IMR-90 (cell line): ENCODE measurements at regions not wholly inside any gene's neighbourhood (a gene's known extent, or its start where the extent isn't known, plus 50 kb on each side); places are given as distances from the start of the nearest gene placed in this dataset.

Source experiments
- ATAC-seq: fragments of 200-7000 bp; cut with Tn5 transposase; 2 replicates; pipeline ENCODE4 v1.9.1; 2020; ENCODE audit warnings: low read depth, mild to moderate bottlenecking, moderate library complexity
- BruUV-seq: library from RNA; stranded (reverse); fragments of 400-500 nt; replicated peaks from 2 replicates; lab custom pipeline; 2021; lab: Mats Ljungman, UMichigan
- CTCF ChIA-PET: fragments of 300-600 bp; formaldehyde crosslinking; extraction: SDS; loops from one replicate; lab custom pipeline; 2021; ENCODE audit warnings: antibody characterized with exemption; lab: Yijun Ruan, JAX
- POLR2A ChIA-PET: fragments of 300-600 bp; sonication (Branson Sonifier 250); formaldehyde crosslinking; loops from one replicate; lab custom pipeline; 2022; ENCODE audit warnings: antibody characterized with exemption; ENCODE audit not compliant: unreplicated experiment; lab: Charles Lee
- DNase-seq: peaks from one replicate; pipeline ENCODE4 v3.0.0; 2013
- H2AFZ ChIP-seq: replicated peaks from 2 replicates; pipeline ENCODE3; 2013; ENCODE audit warnings: low read length, mild to moderate bottlenecking; ENCODE audit not compliant: poor library complexity
- H2AK5ac ChIP-seq: 2 replicates; pipeline ENCODE4 v1.6.1; 2013; ENCODE audit warnings: low read depth, low read length, inconsistent platforms
- H2AK9ac ChIP-seq: replicated peaks from 2 replicates; pipeline ENCODE3; 2013; ENCODE audit warnings: mild to moderate bottlenecking, low read depth, low read length, moderate library complexity; ENCODE audit not compliant: poor library complexity
- H2BK120ac ChIP-seq: 2 replicates; pipeline ENCODE4 v1.6.1; 2013; ENCODE audit warnings: low read depth, low read length, inconsistent platforms
- H2BK15ac ChIP-seq: 3 replicates; pipeline ENCODE4 v1.6.1; 2013; ENCODE audit warnings: low read depth, low read length, inconsistent platforms
- H2BK20ac ChIP-seq: 2 replicates; pipeline ENCODE4 v1.6.1; 2013; ENCODE audit warnings: low read depth, mild to moderate bottlenecking, inconsistent platforms, low read length, moderate library complexity
- H2BK5ac ChIP-seq: 2 replicates; pipeline ENCODE4 v1.6.1; 2013; ENCODE audit warnings: mild to moderate bottlenecking, low read depth, low read length, inconsistent platforms; ENCODE audit not compliant: poor library complexity, severe bottlenecking
- H3K14ac ChIP-seq: replicated peaks from 2 replicates; pipeline ENCODE4 v1.6.1; 2013; ENCODE audit warnings: low read depth, low read length, inconsistent platforms
- H3K18ac ChIP-seq: 2 replicates; pipeline ENCODE4 v1.6.1; 2013; ENCODE audit warnings: low read depth, low read length, control low read depth
- H3K23ac ChIP-seq: 2 replicates; pipeline ENCODE4 v1.6.1; 2013; ENCODE audit warnings: low read depth, low read length, inconsistent platforms
- H3K27ac ChIP-seq: 2 replicates; pipeline ENCODE4 v1.5.1; 2013; ENCODE audit warnings: mild to moderate bottlenecking, control low read depth, low read length; ENCODE audit not compliant: insufficient read depth
- H3K27me3 ChIP-seq: 2 replicates; pipeline ENCODE4 v1.6.1; 2013; ENCODE audit warnings: low read length; ENCODE audit not compliant: control insufficient read depth, insufficient read depth
- H3K36me3 ChIP-seq: 2 replicates; pipeline ENCODE4 v1.6.1; 2013; ENCODE audit warnings: low read length, mixed read lengths; ENCODE audit not compliant: control insufficient read depth, insufficient read depth
- H3K4ac ChIP-seq: 2 replicates; pipeline ENCODE4 v1.6.1; 2013; ENCODE audit warnings: low read depth, low read length, inconsistent platforms
- H3K4me1 ChIP-seq: 2 replicates; pipeline ENCODE4 v1.6.1; 2013; ENCODE audit warnings: low read length, mixed read lengths; ENCODE audit not compliant: control insufficient read depth, insufficient read depth
- H3K4me2 ChIP-seq: 2 replicates; pipeline ENCODE4 v1.6.1; 2013; ENCODE audit warnings: low read depth, mild to moderate bottlenecking, control low read depth, low read length, moderate library complexity
- H3K4me3 ChIP-seq: 2 replicates; pipeline ENCODE4 v1.5.1; 2013; ENCODE audit warnings: low read depth, mild to moderate bottlenecking, control low read depth, low read length, moderate library complexity; ENCODE audit not compliant: insufficient read depth
- H3K56ac ChIP-seq: 2 replicates; pipeline ENCODE4 v1.6.1; 2013; ENCODE audit warnings: low read length, inconsistent platforms; ENCODE audit not compliant: insufficient read depth; ENCODE audit errors: extremely low read depth
- H3K79me1 ChIP-seq, 2 experiments: 2 replicates each; pipeline ENCODE4 v1.6.1; 2013; ENCODE audit warnings: low read length in 2 of 2, inconsistent platforms in 1 of 2, low read depth in 1 of 2
- H3K9ac ChIP-seq: 2 replicates; pipeline ENCODE4 v1.6.1; 2013; ENCODE audit warnings: low read depth, low read length, control low read depth
- H3K9me1 ChIP-seq: 2 replicates; pipeline ENCODE4 v1.6.1; 2013; ENCODE audit warnings: low read length, inconsistent platforms; ENCODE audit not compliant: insufficient read depth
- H3K9me3 ChIP-seq: 2 replicates; pipeline ENCODE4 v1.6.1; 2013; ENCODE audit warnings: low read length; ENCODE audit not compliant: control insufficient read depth, insufficient read depth
- H4K20me1 ChIP-seq: 2 replicates; pipeline ENCODE4 v1.6.1; 2013; ENCODE audit warnings: low read length, inconsistent platforms; ENCODE audit not compliant: insufficient read depth
- H4K5ac ChIP-seq: 2 replicates; pipeline ENCODE4 v1.6.1; 2013; ENCODE audit warnings: mild to moderate bottlenecking, low read depth, low read length, control low read depth
- H4K8ac ChIP-seq, 2 experiments: 2 replicates each; pipeline ENCODE4 v1.6.1; 2013; ENCODE audit warnings: low read depth in 2 of 2, low read length in 2 of 2, control low read depth in 1 of 2, inconsistent platforms in 1 of 2
- H4K91ac ChIP-seq: 2 replicates; pipeline ENCODE4 v1.6.1; 2013; ENCODE audit warnings: low read depth, low read length, inconsistent platforms; ENCODE audit not compliant: insufficient read depth
- BHLHE40 ChIP-seq: fragments of 150-350 bp; IDR thresholded peaks from 2 replicates; pipeline ENCODE4 v1.6.1; 2016; ENCODE audit warnings: mild to moderate bottlenecking, low read depth, low read length
- CEBPB ChIP-seq: IDR thresholded peaks from 2 replicates; pipeline ENCODE4 v1.6.1; 2012; ENCODE audit warnings: low read depth, low read length, improper control_type of control experiment
- CHD1 ChIP-seq: IDR thresholded peaks from 2 replicates; pipeline ENCODE4 v1.6.1; 2012; ENCODE audit warnings: low read depth, low read length, improper control_type of control experiment
- FOS ChIP-seq: fragments of 150-350 bp; IDR thresholded peaks from 2 replicates; pipeline ENCODE4 v1.6.1; 2016; ENCODE audit warnings: low read depth, low read length
- MAFK ChIP-seq: IDR thresholded peaks from 2 replicates; pipeline ENCODE4 v1.6.1; 2012; ENCODE audit warnings: low read depth, low read length, improper control_type of control experiment
- MAZ ChIP-seq: IDR thresholded peaks from 2 replicates; pipeline ENCODE4 v1.6.1; 2012; ENCODE audit warnings: low read depth, mild to moderate bottlenecking, low read length, improper control_type of control experiment, moderate library complexity, borderline replicate concordance
- MXI1 ChIP-seq: IDR thresholded peaks from 2 replicates; pipeline ENCODE4 v1.6.1; 2012; ENCODE audit warnings: low read depth, mild to moderate bottlenecking, low read length, moderate library complexity, borderline replicate concordance
- NFE2L2 ChIP-seq: fragments of 150-350 bp; IDR thresholded peaks from 2 replicates; pipeline ENCODE4 v1.6.1; 2016; ENCODE audit warnings: low read depth, mild to moderate bottlenecking, low read length
- POLR2A ChIP-seq: IDR thresholded peaks from 2 replicates; pipeline ENCODE4 v1.6.1; 2012; ENCODE audit warnings: mild to moderate bottlenecking, low read depth, low read length
- RAD21 ChIP-seq: IDR thresholded peaks from 2 replicates; pipeline ENCODE4 v1.6.1; 2012; ENCODE audit warnings: low read length, improper control_type of control experiment
- RCOR1 ChIP-seq: IDR thresholded peaks from 2 replicates; pipeline ENCODE4 v1.6.1; 2012; ENCODE audit warnings: mild to moderate bottlenecking, low read length, improper control_type of control experiment; ENCODE audit not compliant: insufficient replicate concordance
- RFX5 ChIP-seq: IDR thresholded peaks from 2 replicates; pipeline ENCODE4 v1.8.0; 2012; ENCODE audit warnings: low read depth, mild to moderate bottlenecking, low read length, moderate library complexity
- SMC3 ChIP-seq: fragments of 150-350 bp; IDR thresholded peaks from 2 replicates; pipeline ENCODE4 v1.6.1; 2016; ENCODE audit warnings: low read depth, mild to moderate bottlenecking, antibody characterized with exemption, low read length, moderate library complexity
- WGBS, 2 experiments: methylation state at CpG; one replicate each; pipeline versions ENCODE4 v1.1.5 to v1.1.7; 2013; ENCODE audit warnings: missing lambda C conversion rate in 2 of 2; ENCODE audit not compliant: insufficient read length in 1 of 2; ENCODE audit errors: extremely low coverage in 2 of 2; 5-methylcytosine and 5-hydroxymethylcytosine counted together
- dilution Hi-C: fragments of 300-500 bp; cut with HindIII; formaldehyde crosslinking; loops from one replicate; pipeline ENCODE4 v1.14.3; 2018; ENCODE audit warnings: low sequenced_read_pairs; ENCODE audit not compliant: unreplicated experiment
- in situ Hi-C: fragments of 300-500 bp; cut with MboI; formaldehyde crosslinking; loops from 3 replicates; pipeline ENCODE4 v1.14.3; 2019; ENCODE audit warnings: low sequenced_read_pairs, inconsistent platforms, mixed read lengths
- intact Hi-C: fragments of 100-400 bp; cut with micrococcal nuclease; formaldehyde crosslinking; loops from 2 replicates; pipeline ENCODE4 v1.10.0; 2022
- TF ChIP-seq, protein P1 (sequence below): fragments of 150-350 bp; IDR thresholded peaks from 2 replicates; pipeline ENCODE4 v1.6.1; 2016; ENCODE audit warnings: low read depth, mild to moderate bottlenecking, low read length, moderate library complexity, borderline replicate concordance
- TF ChIP-seq, protein P2 (sequence below): conservative IDR thresholded peaks from 2 replicates; pipeline ENCODE4 v1.5.1; 2012; ENCODE audit warnings: mild to moderate bottlenecking, low read depth, low read length, improper control_type of control experiment
- TF ChIP-seq, protein P3 (sequence below): fragments of 150-350 bp; IDR thresholded peaks from 2 replicates; pipeline ENCODE4 v1.6.1; 2017; ENCODE audit warnings: mild to moderate bottlenecking, antibody characterized with exemption, low read length, low read depth

GRCh38 chr5:158014372-158014771 is 155.4 kb upstream of the CLINT1 start:
- Histone ChIP-seq H3K9ac (no peak overlapping the region), H3K4me3 (no peak overlapping the region), H3K79me1 (no peaks in the 10 kb centered on the region), H3K27ac (no peak overlapping the region), H2AFZ (no peak overlapping the region), H3K4me1 (no peaks in the 10 kb centered on the region), H2AK5ac (no peak overlapping the region), H3K4ac (no peak overlapping the region), H4K20me1 (no peaks in the 10 kb centered on the region), H2BK5ac (no peak overlapping the region), H3K23ac (no peak overlapping the region), H3K36me3 (no peaks in the 10 kb centered on the region), H2BK120ac (no peak overlapping the region), H4K5ac (no peak overlapping the region), H3K27me3 (no peaks in the 10 kb centered on the region), H3K9me1 (no peaks in the 10 kb centered on the region), H3K56ac (no peak overlapping the region), H3K9me3 (no peaks in the 10 kb centered on the region), H4K91ac (no peak overlapping the region), H2BK20ac (no peak overlapping the region), H3K4me2 (no peak overlapping the region), H3K18ac (no peak overlapping the region), H2BK15ac (no peak overlapping the region), H2AK9ac (no peak overlapping the region), H4K8ac (no peak overlapping the region), H3K14ac (no peak overlapping the region)
- no peak for TF ChIP-seq CHD1
- no peak for TF ChIP-seq NFE2L2
- TF ChIP-seq, protein P1, sequence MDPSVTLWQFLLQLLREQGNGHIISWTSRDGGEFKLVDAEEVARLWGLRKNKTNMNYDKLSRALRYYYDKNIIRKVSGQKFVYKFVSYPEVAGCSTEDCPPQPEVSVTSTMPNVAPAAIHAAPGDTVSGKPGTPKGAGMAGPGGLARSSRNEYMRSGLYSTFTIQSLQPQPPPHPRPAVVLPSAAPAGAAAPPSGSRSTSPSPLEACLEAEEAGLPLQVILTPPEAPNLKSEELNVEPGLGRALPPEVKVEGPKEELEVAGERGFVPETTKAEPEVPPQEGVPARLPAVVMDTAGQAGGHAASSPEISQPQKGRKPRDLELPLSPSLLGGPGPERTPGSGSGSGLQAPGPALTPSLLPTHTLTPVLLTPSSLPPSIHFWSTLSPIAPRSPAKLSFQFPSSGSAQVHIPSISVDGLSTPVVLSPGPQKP = no peak
- no peak for TF ChIP-seq SMC3
- TF ChIP-seq MXI1 = no peak
- TF ChIP-seq CEBPB = no peak
- TF ChIP-seq, protein P2, sequence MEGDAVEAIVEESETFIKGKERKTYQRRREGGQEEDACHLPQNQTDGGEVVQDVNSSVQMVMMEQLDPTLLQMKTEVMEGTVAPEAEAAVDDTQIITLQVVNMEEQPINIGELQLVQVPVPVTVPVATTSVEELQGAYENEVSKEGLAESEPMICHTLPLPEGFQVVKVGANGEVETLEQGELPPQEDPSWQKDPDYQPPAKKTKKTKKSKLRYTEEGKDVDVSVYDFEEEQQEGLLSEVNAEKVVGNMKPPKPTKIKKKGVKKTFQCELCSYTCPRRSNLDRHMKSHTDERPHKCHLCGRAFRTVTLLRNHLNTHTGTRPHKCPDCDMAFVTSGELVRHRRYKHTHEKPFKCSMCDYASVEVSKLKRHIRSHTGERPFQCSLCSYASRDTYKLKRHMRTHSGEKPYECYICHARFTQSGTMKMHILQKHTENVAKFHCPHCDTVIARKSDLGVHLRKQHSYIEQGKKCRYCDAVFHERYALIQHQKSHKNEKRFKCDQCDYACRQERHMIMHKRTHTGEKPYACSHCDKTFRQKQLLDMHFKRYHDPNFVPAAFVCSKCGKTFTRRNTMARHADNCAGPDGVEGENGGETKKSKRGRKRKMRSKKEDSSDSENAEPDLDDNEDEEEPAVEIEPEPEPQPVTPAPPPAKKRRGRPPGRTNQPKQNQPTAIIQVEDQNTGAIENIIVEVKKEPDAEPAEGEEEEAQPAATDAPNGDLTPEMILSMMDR = no peak
- no peak for TF ChIP-seq RAD21
- no peak for TF ChIP-seq MAZ
- TF ChIP-seq POLR2A = no peak
- TF ChIP-seq, protein P3, sequence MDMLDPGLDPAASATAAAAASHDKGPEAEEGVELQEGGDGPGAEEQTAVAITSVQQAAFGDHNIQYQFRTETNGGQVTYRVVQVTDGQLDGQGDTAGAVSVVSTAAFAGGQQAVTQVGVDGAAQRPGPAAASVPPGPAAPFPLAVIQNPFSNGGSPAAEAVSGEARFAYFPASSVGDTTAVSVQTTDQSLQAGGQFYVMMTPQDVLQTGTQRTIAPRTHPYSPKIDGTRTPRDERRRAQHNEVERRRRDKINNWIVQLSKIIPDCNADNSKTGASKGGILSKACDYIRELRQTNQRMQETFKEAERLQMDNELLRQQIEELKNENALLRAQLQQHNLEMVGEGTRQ = no peak
- TF ChIP-seq FOS = no peak
- no peak for TF ChIP-seq RFX5
- no peak for TF ChIP-seq BHLHE40
- no peak for TF ChIP-seq MAFK
- no peak for TF ChIP-seq RCOR1
- BruUV-seq = no TSS peak
- ChIA-PET POLR2A (no interaction called here), CTCF (no interaction called here)
- in situ Hi-C loops (no loop called here), intact Hi-C loops (no loop called here), dilution Hi-C loops (loop anchor here (25.0 kb wide), 1 partner anchor 202 kb away; no protein-coding TSS in a partner anchor)
- DNase-seq (no peak), ATAC-seq (no peak)
- WGBS, 2 experiments = no CpG with 5 or more reads among the region's 1 CpG
